ENCODE measurements at regions not wholly inside any gene's neighbourhood (a gene's known extent, or its start where the extent isn't known, plus 50 kb on each side); places are given as distances from the start of the nearest gene placed in this dataset.

DNA sequence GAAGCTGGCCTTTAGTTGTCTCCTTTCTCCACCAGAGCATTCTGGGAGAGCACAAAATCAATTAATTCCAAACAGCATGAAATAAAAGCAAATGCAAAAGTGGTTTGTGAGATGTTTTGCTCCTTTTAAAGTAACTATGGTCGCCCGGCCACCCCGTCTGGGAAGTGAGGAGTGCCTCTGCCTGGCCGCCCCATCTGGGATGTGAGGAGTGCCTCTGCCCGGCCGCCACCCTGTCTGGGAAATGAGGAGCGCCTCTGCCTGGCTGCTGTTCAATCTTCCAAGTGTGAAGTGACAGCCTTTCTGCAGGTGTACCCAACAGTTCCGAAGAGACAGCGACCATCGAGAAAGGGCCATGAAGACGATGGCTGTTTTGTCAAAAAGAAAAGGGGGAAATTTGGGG is 381.3 kb upstream of the FGF16 start:
- TF ChIP-seq, protein P1, sequence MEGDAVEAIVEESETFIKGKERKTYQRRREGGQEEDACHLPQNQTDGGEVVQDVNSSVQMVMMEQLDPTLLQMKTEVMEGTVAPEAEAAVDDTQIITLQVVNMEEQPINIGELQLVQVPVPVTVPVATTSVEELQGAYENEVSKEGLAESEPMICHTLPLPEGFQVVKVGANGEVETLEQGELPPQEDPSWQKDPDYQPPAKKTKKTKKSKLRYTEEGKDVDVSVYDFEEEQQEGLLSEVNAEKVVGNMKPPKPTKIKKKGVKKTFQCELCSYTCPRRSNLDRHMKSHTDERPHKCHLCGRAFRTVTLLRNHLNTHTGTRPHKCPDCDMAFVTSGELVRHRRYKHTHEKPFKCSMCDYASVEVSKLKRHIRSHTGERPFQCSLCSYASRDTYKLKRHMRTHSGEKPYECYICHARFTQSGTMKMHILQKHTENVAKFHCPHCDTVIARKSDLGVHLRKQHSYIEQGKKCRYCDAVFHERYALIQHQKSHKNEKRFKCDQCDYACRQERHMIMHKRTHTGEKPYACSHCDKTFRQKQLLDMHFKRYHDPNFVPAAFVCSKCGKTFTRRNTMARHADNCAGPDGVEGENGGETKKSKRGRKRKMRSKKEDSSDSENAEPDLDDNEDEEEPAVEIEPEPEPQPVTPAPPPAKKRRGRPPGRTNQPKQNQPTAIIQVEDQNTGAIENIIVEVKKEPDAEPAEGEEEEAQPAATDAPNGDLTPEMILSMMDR (IDR thresholded peaks at IDR 0.05): no peak
- TF ChIP-seq POLR2A (IDR thresholded peaks at IDR 0.05): no peak
- TF ChIP-seq POLR2AphosphoS5 (IDR thresholded peaks at IDR 0.05): no peak

All from breast epithelium (tissue), 3 donors.